ENCODE measurements at regions not wholly inside any gene's neighbourhood (a gene's known extent, or its start where the extent isn't known, plus 50 kb on each side); places are given as distances from the start of the nearest gene placed in this dataset.

DNA sequence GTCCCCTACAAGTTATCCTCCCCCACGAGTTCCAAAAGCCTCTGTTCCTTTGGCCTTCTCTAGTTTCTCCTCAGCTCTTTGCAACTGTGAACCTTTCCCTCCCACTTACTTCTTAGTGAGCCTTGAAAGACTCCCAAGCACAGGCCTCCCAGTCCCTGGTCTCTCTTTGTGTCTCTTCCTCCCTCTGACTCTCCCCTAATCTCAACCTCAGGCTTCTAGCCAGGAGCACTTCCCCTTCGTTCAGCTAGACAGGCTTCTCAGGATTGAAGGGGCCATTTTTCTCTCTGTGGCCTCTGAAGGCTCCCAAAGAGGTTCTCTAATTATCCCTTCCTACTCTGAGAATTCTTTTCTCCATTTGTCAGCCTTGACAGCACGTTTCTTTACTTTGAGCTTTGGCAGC is 50.2 kb upstream of the PHYHIPL start (continued):
- TF ChIP-seq, protein P1, sequence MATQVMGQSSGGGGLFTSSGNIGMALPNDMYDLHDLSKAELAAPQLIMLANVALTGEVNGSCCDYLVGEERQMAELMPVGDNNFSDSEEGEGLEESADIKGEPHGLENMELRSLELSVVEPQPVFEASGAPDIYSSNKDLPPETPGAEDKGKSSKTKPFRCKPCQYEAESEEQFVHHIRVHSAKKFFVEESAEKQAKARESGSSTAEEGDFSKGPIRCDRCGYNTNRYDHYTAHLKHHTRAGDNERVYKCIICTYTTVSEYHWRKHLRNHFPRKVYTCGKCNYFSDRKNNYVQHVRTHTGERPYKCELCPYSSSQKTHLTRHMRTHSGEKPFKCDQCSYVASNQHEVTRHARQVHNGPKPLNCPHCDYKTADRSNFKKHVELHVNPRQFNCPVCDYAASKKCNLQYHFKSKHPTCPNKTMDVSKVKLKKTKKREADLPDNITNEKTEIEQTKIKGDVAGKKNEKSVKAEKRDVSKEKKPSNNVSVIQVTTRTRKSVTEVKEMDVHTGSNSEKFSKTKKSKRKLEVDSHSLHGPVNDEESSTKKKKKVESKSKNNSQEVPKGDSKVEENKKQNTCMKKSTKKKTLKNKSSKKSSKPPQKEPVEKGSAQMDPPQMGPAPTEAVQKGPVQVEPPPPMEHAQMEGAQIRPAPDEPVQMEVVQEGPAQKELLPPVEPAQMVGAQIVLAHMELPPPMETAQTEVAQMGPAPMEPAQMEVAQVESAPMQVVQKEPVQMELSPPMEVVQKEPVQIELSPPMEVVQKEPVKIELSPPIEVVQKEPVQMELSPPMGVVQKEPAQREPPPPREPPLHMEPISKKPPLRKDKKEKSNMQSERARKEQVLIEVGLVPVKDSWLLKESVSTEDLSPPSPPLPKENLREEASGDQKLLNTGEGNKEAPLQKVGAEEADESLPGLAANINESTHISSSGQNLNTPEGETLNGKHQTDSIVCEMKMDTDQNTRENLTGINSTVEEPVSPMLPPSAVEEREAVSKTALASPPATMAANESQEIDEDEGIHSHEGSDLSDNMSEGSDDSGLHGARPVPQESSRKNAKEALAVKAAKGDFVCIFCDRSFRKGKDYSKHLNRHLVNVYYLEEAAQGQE (IDR thresholded peaks at IDR 0.05; ENCODE audit: unreplicated experiment) = no peak
- TF ChIP-seq EZH2 (IDR thresholded peaks at IDR 0.05; ENCODE audit: low read depth, unreplicated experiment) (no peak), POLR2AphosphoS5 (IDR thresholded peaks at IDR 0.05; ENCODE audit: low read depth) (no peak), EZH2phosphoT487 (IDR thresholded peaks at IDR 0.05; ENCODE audit: unreplicated experiment) (no peak), NANOG (IDR thresholded peaks at IDR 0.05; ENCODE audit: borderline replicate concordance) (no peak)
- TF ChIP-seq, protein P2, sequence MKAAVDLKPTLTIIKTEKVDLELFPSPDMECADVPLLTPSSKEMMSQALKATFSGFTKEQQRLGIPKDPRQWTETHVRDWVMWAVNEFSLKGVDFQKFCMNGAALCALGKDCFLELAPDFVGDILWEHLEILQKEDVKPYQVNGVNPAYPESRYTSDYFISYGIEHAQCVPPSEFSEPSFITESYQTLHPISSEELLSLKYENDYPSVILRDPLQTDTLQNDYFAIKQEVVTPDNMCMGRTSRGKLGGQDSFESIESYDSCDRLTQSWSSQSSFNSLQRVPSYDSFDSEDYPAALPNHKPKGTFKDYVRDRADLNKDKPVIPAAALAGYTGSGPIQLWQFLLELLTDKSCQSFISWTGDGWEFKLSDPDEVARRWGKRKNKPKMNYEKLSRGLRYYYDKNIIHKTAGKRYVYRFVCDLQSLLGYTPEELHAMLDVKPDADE (IDR thresholded peaks at IDR 0.05) = no peak

Data from GM23338 (cell line).